ENCODE measurements at regions not wholly inside any gene's neighbourhood (a gene's known extent, or its start where the extent isn't known, plus 50 kb on each side); places are given as distances from the start of the nearest gene placed in this dataset.

GRCh38 chr1:187390215-187390818, 561.6 kb downstream of the PLA2G4A start:
- no peak overlapping the region for H3K4me3 ChIP-seq (ENCODE audit: low read depth, low read length)
- TF ChIP-seq CTCF (IDR thresholded peaks at IDR 0.05; ENCODE audit: low read depth, low read length): no peak

GRCh38 chr1:187396226-187396625, 567.5 kb downstream of the PLA2G4A start:
- no peak overlapping the region for H3K4me3 ChIP-seq (ENCODE audit: low read depth, low read length)
- TF ChIP-seq CTCF (IDR thresholded peaks at IDR 0.05; ENCODE audit: low read depth, low read length): no peak

- no peak for TF ChIP-seq CTCF (IDR thresholded peaks at IDR 0.05; ENCODE audit: low read depth, low read length)
- H3K4me3 ChIP-seq (ENCODE audit: low read depth, low read length): no peak overlapping the region
Measured at GRCh38 chr1:187396929-187397796, 568.4 kb downstream of the PLA2G4A start.

GRCh38 chr1:187408212-187409004, 579.7 kb downstream of the PLA2G4A start:
- no peak overlapping the region for H3K4me3 ChIP-seq (ENCODE audit: low read depth, low read length)
- TF ChIP-seq CTCF (IDR thresholded peaks at IDR 0.05; ENCODE audit: low read depth, low read length): no peak

- no peak overlapping the region for H3K4me3 ChIP-seq (ENCODE audit: low read depth, low read length)
- TF ChIP-seq CTCF (IDR thresholded peaks at IDR 0.05; ENCODE audit: low read depth, low read length): no peak
Measured at GRCh38 chr1:187409341-187409740, 580.6 kb downstream of the PLA2G4A start.

- H3K4me3 ChIP-seq (ENCODE audit: low read depth, low read length): no peak overlapping the region
- TF ChIP-seq CTCF (IDR thresholded peaks at IDR 0.05; ENCODE audit: low read depth, low read length): no peak
Measured at GRCh38 chr1:187411118-187411517, 582.4 kb downstream of the PLA2G4A start.

All from WI38 (cell line).